Ectodermal cell (in vitro differentiated cells): ENCODE measurements at regions not wholly inside any gene's neighbourhood (a gene's known extent, or its start where the extent isn't known, plus 50 kb on each side); places are given as distances from the start of the nearest gene placed in this dataset.

Experiments used
- H3K27ac ChIP-seq: 2 replicates; pipeline ENCODE4 v1.7.0; 2013; ENCODE audit warnings: mild to moderate bottlenecking, low read depth, low read length; ENCODE audit not compliant: insufficient read depth, poor library complexity, severe bottlenecking
- H3K27me3 ChIP-seq: 2 replicates; pipeline ENCODE4 v1.7.0; 2013; ENCODE audit warnings: mild to moderate bottlenecking, low read length; ENCODE audit not compliant: insufficient read depth, control insufficient read depth, poor library complexity, severe bottlenecking
- H3K36me3 ChIP-seq: one replicate; pipeline ENCODE4 v1.7.0; 2013; ENCODE audit warnings: low read length; ENCODE audit not compliant: control insufficient read depth, insufficient read depth
- H3K4me1 ChIP-seq: one replicate; pipeline ENCODE4 v1.7.0; 2013; ENCODE audit warnings: low read length; ENCODE audit not compliant: control insufficient read depth, insufficient read depth
- H3K4me3 ChIP-seq: 2 replicates; pipeline ENCODE4 v1.7.0; 2013; ENCODE audit warnings: low read depth, low read length, control low read depth; ENCODE audit not compliant: insufficient read depth
- H3K9me3 ChIP-seq: 2 replicates; pipeline ENCODE4 v1.7.0; 2013; ENCODE audit warnings: mild to moderate bottlenecking, low read length, moderate library complexity; ENCODE audit not compliant: control insufficient read depth
- WGBS, 2 experiments: methylation state at CpG; one replicate each; pipeline ENCODE4 v1.1.7; 2013; ENCODE audit warnings: missing lambda C conversion rate in 2 of 2; 5-methylcytosine and 5-hydroxymethylcytosine counted together

DNA sequence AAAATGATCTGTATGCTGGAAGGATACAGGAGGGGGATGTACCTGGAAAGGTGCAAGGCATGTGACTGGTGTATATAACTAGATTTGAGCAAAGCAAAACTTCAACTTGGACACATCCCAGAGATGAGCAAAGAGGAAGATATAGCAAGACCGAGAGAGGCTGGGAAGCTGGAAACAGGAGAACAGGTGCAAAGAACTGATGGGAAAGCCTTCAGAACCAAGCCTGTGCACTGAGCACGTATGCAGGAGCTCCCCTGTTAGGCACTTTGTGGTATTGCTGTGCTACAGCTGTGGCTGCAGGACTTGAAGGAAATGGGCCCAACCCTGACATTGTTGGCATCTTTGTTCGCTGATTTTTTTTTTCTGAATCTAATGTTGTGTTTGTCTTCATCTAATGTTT, 120.7 kb upstream of the PWP1 start:
- WGBS, 2 experiments = 51 to 52% methylated on average over 3 of the region's 3 CpGs
- Histone ChIP-seq H3K36me3 (no peaks in the 10 kb centered on the region), H3K4me3 (no peak overlapping the region)

DNA sequence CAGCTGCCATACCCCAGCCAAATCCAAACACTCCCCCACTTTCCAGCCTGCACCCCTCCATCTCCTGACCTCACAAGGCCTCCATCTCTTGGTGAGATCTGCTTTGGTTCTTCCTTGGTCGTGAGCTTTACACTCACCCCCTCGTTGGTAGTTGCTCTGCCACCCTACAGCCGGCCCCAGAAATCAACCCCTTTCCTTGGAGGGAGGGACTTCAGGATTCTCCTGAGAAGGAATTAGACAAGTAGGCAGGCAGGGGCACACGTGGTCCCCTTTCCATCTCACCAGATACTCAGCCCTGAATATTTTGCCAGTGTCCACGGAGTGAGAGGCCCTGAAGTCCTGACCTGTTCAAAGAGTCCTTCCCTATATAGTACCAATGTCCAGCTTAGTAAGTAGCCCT, 120.0 kb upstream of the PWP1 start:
- H3K9me3 ChIP-seq = no peaks in the 10 kb centered on the region
- WGBS, 2 experiments = 83 to 85% methylated on average over 5 of the region's 5 CpGs

More for the DNA sequence above, 120.7 kb upstream of the PWP1 start:
- Histone ChIP-seq H3K27me3 (no peaks in the 10 kb centered on the region), H3K27ac (no peak overlapping the region), H3K4me1 (no peaks in the 10 kb centered on the region), H3K9me3 (no peaks in the 10 kb centered on the region)

DNA sequence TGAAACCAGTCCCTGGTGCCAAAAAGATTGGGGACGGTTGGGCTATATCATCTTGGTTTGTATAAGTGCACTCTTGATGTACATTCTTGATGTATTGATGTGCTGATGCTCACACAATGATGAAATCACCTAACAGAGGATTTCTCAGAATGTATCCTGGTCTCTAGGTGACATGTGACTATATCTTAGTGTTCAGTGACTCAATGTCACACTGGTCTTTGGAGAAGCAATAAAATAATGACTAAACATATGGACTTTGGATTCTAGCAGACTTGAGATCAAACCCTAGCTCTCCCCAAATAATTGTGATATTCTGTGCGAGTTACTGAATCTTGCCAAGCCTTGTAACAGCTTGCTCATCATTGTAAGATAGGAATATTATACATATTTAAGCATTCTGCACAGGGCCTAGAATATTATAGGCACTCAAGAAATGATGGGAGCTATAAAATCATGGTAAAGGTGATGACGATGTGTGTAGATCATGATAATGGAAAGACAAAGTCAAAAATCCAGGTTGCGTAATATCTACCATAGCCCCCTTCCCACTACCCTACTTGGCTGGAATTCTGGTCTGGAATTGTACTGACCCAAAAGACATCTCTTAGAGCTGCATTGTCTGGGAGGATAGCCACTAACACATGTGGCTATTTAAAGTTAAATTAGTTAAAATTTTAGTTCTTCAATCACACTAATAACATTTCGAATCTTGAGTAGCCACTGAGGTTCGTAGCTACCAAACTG, 117.6 kb upstream of the PWP1 start:
- no peaks in the 10 kb centered on the region for H3K27me3 ChIP-seq
- no peaks in the 10 kb centered on the region for H3K4me1 ChIP-seq
- H3K4me3 ChIP-seq = no peak overlapping the region
- no peaks in the 10 kb centered on the region for H3K9me3 ChIP-seq
- no peak overlapping the region for H3K27ac ChIP-seq
- no peaks in the 10 kb centered on the region for H3K36me3 ChIP-seq
- 90 to 97% methylated on average over 4 to 6 of the region's 6 CpGs for WGBS, 2 experiments

More for the DNA sequence above, 120.0 kb upstream of the PWP1 start:
- no peaks in the 10 kb centered on the region for H3K4me1 ChIP-seq
- no peak overlapping the region for H3K4me3 ChIP-seq
- H3K27me3 ChIP-seq = no peaks in the 10 kb centered on the region
- H3K36me3 ChIP-seq = no peaks in the 10 kb centered on the region
- no peak overlapping the region for H3K27ac ChIP-seq

DNA sequence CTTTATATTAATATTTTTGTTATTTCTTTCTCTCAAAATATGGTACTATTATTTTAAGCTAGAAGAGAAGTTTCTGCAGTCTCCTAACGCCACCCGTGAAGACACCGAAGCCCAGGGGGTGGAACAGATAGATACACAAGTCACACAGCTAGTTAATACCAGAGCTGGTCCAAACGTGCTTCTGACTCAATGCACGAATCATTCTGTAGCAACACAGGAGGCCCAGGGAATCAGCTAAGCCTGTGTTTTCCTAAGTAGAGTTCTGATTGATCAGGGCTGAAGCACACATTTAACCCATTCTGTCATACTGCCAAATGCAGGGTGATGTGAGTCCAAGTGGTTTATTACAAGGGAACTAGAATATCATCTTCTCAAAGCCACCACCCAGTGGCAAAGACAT, 116.9 kb upstream of the PWP1 start:
- no peak overlapping the region for H3K4me3 ChIP-seq
- H3K9me3 ChIP-seq = no peaks in the 10 kb centered on the region
- H3K4me1 ChIP-seq = no peaks in the 10 kb centered on the region
- no peaks in the 10 kb centered on the region for H3K36me3 ChIP-seq
- no peak overlapping the region for H3K27ac ChIP-seq
- WGBS, 2 experiments = 91 to 92% methylated on average over 5 of the region's 5 CpGs
- no peaks in the 10 kb centered on the region for H3K27me3 ChIP-seq

DNA sequence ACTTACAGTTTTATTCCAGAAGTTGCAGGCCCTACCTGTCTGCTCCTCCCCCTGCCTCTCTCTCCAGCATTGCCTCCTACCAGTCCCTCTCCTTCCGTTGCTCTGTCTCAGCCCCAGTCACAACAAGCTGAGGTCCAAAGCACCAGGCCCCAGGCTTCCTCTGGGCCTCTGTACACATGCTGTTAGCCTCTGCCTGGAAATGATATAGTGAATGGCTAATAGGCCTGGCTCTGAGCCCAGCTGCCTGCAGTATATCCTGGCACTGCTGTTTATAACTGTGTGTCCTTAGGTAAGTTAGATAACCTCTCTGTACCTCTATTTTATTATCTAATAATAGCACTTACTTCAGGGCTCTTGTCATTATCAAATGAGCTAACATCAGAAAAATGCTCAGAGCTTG, 114.9 kb upstream of the PWP1 start:
- no peaks in the 10 kb centered on the region for H3K36me3 ChIP-seq
- no peak overlapping the region for H3K27ac ChIP-seq
- no peaks in the 10 kb centered on the region for H3K27me3 ChIP-seq
- H3K4me1 ChIP-seq = no peaks in the 10 kb centered on the region
- H3K4me3 ChIP-seq = no peak overlapping the region
- no peaks in the 10 kb centered on the region for H3K9me3 ChIP-seq
- WGBS, 2 experiments = 67 to 77% methylated on average over 1 of the region's 1 CpG

DNA sequence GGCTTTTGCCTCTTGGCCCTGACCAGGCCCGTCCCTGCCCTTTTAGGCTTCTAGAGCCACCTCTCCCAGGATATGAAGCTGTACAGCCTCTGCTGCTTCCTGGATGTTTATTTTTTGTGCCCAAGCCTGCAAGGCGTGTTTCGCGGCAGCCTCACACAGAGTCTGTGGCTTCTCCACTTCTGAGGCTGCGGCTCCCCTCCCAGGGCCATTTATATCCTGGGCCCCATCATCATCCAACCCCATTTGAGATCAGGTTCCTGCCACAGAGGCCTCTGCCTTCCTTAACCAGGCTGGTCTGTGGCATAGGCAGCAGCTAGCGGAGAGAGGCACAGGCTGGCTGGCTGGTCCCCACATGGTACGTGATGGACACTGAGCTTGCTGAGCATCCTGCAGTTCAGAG, 114.1 kb upstream of the PWP1 start:
- Histone ChIP-seq H3K36me3 (no peaks in the 10 kb centered on the region), H3K27me3 (no peaks in the 10 kb centered on the region), H3K27ac (no peak overlapping the region), H3K4me1 (no peaks in the 10 kb centered on the region), H3K9me3 (no peaks in the 10 kb centered on the region), H3K4me3 (no peak overlapping the region)
- 93 to 96% methylated on average over 7 of the region's 7 CpGs for WGBS, 2 experiments

DNA sequence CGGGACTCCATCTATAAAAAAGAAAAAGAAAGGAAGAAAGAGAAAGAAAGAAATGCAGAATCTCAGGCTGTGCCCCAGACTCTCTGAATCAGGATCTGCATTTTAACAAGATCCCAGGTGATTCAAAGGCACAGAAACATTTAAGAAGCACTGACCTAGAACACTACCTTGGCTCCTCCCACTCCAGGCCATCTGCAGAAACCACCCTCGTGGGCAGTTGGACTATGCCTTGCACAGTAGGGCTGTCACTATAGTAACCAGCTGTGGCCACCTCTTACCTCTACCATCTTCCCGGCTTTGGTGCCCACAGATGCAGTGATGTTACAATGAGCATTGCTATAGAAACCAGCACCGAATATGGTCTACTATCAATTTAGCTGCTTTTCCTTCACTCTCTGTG, 110.9 kb upstream of the PWP1 start:
- H3K9me3 ChIP-seq = no peaks in the 10 kb centered on the region
- no peak overlapping the region for H3K4me3 ChIP-seq
- H3K36me3 ChIP-seq = no peaks in the 10 kb centered on the region
- no peak overlapping the region for H3K27ac ChIP-seq
- H3K27me3 ChIP-seq = peaks cover 2% of the 10 kb centered on the region
- WGBS, 2 experiments = 90 to 91% methylated on average over 4 of the region's 4 CpGs
- H3K4me1 ChIP-seq = no peaks in the 10 kb centered on the region

DNA sequence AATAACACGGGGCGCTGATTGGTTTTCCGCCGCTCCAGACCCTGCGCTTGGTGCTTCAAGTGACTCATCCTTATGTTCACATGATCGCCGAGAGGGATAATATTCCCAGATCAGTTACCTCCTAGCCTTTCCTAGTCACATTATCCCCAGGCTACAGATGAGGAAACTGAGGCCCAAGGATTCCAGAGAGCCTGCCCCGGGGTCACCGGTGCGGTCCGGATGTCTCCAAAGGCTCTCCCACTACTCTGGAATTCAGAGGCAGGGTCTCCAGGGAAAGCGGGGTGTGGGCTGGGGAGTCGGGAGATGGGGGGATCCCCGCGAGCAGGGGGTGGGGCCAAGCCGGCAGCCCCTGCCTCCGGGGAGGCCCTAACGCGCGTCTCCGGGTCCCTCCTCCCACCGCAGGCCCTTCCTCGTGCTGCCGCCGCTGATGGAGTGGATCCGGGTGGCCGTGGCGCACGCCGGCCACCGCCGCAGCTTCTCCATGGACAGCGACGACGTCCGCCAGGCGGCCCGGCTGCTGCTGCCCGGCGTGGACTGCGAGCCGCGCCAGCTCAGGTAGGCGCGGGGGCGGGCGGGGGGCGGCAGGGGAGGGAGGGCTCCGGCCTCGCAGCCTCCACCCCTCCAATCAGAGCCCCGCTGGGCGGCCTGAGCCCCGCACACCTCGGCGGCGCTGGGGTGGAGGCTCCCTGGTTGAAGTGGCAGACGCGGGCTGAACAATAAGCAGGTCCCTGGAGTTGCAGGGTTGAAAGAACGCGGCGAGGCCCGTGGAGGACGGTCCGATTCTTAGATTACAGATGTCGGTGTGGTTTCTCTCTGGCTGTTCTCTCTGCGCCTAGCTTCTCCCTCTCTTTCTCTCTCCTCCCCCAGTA, 104.6 kb upstream of the PWP1 start:
- Histone ChIP-seq H3K27me3 (peaks cover 32% of the 10 kb centered on the region), H3K36me3 (no peaks in the 10 kb centered on the region), H3K4me3 (peak overlapping the region; percentile 21), H3K4me1 (no peaks in the 10 kb centered on the region), H3K27ac (no peak overlapping the region), H3K9me3 (no peaks in the 10 kb centered on the region)
- 39 to 40% methylated on average over 66 of the region's 66 CpGs for WGBS, 2 experiments

DNA sequence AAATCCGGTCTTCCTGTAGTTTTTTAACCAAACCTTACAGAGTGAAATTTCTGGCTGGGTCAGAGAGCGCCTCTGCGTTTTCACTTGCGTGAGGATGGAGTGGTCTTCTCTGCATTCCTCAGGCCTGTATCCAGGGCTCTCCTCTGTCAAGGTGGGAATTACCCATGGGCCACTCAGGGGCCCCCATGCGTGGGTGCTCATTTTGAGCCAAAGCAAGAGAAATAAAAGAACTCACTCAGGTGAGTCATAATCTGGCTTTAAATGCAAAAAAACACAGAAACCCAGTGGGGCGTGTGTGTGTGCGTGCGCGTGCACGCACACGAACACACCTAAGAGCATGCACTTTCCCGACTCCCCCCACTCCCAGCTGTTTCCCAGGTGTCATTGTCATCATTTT, 104.0 kb upstream of the PWP1 start:
- Histone ChIP-seq H3K27ac (no peak overlapping the region), H3K36me3 (no peaks in the 10 kb centered on the region), H3K9me3 (no peaks in the 10 kb centered on the region), H3K4me1 (no peaks in the 10 kb centered on the region), H3K4me3 (peak overlapping the region; percentile 21), H3K27me3 (peaks cover 32% of the 10 kb centered on the region)
- 77 to 80% methylated on average over 12 of the region's 12 CpGs for WGBS, 2 experiments

DNA sequence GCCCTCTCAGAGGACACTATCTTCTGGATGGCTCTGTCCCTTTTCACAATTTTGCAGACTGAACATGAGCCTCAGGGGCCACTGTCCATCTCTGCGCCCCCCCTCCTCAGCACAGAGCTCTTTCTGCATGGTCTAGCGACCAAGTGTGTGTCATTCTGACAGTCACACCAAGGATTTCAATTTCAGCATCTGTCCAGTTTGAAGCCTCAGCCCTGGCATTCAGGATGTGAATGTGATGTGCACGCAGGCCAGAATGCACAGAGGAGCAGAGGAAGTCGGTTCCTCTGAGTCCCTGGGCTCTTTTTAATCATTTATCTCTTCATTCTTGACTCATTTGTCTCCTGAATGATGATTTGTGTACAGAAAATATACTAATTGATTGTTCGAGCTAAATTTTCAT, 102.0 kb upstream of the PWP1 start:
- Histone ChIP-seq H3K27me3 (peaks cover 32% of the 10 kb centered on the region), H3K9me3 (no peaks in the 10 kb centered on the region), H3K4me1 (no peaks in the 10 kb centered on the region), H3K27ac (no peak overlapping the region), H3K36me3 (no peaks in the 10 kb centered on the region), H3K4me3 (no peak overlapping the region)
- 91 to 93% methylated on average over 4 to 5 of the region's 5 CpGs for WGBS, 2 experiments
